Left lung (tissue), 4 donors: ENCODE measurements at regions not wholly inside any gene's neighbourhood (a gene's known extent, or its start where the extent isn't known, plus 50 kb on each side); places are given as distances from the start of the nearest gene placed in this dataset.

Experiments used
- ATAC-seq: fragments of 200-7000 bp; cut with Tn5 transposase; one replicate; pipeline ENCODE4 v1.9.1; 2020; ENCODE audit warnings: moderate library complexity
- DNase-seq, 4 donors: peaks; one replicate each; pipeline ENCODE4 v3.0.0-alpha.2; 2013 to 2020
- H3K27ac ChIP-seq, 2 donors: fragments of 200-600 bp; sonication (generic) in 1 of 2; one replicate each; pipeline versions ENCODE4 v1.5.0 to v1.8.0; 2020 to 2021
- H3K27me3 ChIP-seq, 2 donors: fragments of 200-600 bp; sonication (generic) in 1 of 2; one replicate each; pipeline versions ENCODE4 v1.5.0 to v1.8.0; 2020 to 2021
- H3K36me3 ChIP-seq, 2 donors: fragments of 200-600 bp; sonication (generic) in 1 of 2; one replicate each; pipeline versions ENCODE4 v1.5.0 to v1.8.0; 2020 to 2021
- H3K4me1 ChIP-seq, 2 donors: fragments of 200-600 bp; one replicate each; pipeline ENCODE4 v1.8.0; 2021
- H3K4me3 ChIP-seq, 2 donors: fragments of 200-600 bp; sonication (generic) in 1 of 2; one replicate each; pipeline versions ENCODE4 v1.5.0 to v1.8.0; 2020 to 2021; ENCODE audit warnings: mild to moderate bottlenecking in 1 of 2
- H3K9me3 ChIP-seq, 2 donors: fragments of 200-600 bp; sonication (generic) in 1 of 2; one replicate each; pipeline versions ENCODE4 v1.5.0 to v1.8.0; 2020 to 2021
- intact Hi-C, 2 donors: fragments of 100-400 bp; cut with DNase I; formaldehyde crosslinking; loops; one replicate each; pipeline versions ENCODE4 v1.11.2 to v1.14.2; 2022
- TF ChIP-seq, protein P1 (sequence below), 2 donors: fragments of 200-600 bp; sonication (generic) in 1 of 2; IDR thresholded peaks; one replicate each; pipeline versions ENCODE4 v1.5.0 to v1.8.0; 2021; ENCODE audit warnings: antibody characterized with exemption in 2 of 2
- donor health status: DM: no; HTN: yes; CAD: no.
- donor health status: DM: no; HTN: no; CAD: no.

DNA sequence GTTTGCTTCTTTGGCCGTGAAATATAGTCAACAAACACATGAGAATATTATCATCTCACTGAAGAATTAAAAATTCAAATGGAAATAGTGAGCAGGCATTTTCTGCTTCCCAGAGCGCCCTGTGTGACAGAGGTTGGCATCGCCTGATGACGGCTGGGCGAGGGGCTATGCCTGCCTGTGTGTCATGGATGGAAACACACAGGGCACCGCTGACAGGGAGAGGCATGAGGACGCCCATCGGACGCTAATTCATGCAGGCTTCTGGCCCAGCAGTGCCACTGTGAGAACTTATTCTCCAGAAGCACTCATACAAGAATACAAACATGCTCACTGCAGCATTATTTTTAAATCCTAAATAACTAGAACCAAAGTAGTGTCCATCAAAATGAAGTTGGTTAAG is 61.4 kb upstream of the OTOS start:
- Histone ChIP-seq H3K27me3 (peaks cover 0 to 52% of the 10 kb centered on the region in 2 donors), H3K4me1 (peaks cover 0 to 2% of the 10 kb centered on the region in 2 donors), H3K9me3 (peaks cover 0 to 3% of the 10 kb centered on the region in 2 donors), H3K27ac (no peak overlapping the region), H3K36me3 (no peaks in the 10 kb centered on the region), H3K4me3 (no peak overlapping the region)
- no peak for DNase-seq
- ATAC-seq, result no peak
- TF ChIP-seq, protein P1, sequence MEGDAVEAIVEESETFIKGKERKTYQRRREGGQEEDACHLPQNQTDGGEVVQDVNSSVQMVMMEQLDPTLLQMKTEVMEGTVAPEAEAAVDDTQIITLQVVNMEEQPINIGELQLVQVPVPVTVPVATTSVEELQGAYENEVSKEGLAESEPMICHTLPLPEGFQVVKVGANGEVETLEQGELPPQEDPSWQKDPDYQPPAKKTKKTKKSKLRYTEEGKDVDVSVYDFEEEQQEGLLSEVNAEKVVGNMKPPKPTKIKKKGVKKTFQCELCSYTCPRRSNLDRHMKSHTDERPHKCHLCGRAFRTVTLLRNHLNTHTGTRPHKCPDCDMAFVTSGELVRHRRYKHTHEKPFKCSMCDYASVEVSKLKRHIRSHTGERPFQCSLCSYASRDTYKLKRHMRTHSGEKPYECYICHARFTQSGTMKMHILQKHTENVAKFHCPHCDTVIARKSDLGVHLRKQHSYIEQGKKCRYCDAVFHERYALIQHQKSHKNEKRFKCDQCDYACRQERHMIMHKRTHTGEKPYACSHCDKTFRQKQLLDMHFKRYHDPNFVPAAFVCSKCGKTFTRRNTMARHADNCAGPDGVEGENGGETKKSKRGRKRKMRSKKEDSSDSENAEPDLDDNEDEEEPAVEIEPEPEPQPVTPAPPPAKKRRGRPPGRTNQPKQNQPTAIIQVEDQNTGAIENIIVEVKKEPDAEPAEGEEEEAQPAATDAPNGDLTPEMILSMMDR (IDR thresholded peaks at IDR 0.05), result no peak
- intact Hi-C loops, result no loop called here

DNA sequence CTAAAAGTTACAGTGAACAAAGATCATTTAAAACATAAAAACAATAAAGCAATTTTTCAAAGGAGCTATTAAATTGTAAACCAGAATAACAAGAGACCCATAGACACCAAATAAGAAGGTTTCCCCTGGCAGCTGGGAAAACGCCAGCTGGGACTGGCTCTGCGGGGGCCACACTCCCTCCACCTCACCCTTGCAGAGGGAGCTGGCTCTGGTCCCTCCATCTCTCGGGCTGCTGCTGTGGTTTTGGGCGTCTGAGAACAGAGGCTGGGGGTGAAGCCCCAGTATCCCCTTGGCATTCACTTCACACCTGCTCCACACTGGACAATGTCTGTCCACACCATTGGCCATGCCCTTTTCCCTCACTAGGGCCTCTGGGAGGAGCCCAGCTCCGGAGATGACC is 62.1 kb upstream of the OTOS start:
- Histone ChIP-seq H3K4me1 (peaks cover 0 to 2% of the 10 kb centered on the region in 2 donors), H3K4me3 (no peak overlapping the region), H3K36me3 (no peaks in the 10 kb centered on the region), H3K27ac (no peak overlapping the region), H3K9me3 (peaks cover 0 to 3% of the 10 kb centered on the region in 2 donors), H3K27me3 (peaks cover 0 to 52% of the 10 kb centered on the region in 2 donors)
- intact Hi-C loops, result no loop called here
- DNase-seq, result no peak
- ATAC-seq, result no peak
- TF ChIP-seq, protein P1 (IDR thresholded peaks at IDR 0.05), result no peak

DNA sequence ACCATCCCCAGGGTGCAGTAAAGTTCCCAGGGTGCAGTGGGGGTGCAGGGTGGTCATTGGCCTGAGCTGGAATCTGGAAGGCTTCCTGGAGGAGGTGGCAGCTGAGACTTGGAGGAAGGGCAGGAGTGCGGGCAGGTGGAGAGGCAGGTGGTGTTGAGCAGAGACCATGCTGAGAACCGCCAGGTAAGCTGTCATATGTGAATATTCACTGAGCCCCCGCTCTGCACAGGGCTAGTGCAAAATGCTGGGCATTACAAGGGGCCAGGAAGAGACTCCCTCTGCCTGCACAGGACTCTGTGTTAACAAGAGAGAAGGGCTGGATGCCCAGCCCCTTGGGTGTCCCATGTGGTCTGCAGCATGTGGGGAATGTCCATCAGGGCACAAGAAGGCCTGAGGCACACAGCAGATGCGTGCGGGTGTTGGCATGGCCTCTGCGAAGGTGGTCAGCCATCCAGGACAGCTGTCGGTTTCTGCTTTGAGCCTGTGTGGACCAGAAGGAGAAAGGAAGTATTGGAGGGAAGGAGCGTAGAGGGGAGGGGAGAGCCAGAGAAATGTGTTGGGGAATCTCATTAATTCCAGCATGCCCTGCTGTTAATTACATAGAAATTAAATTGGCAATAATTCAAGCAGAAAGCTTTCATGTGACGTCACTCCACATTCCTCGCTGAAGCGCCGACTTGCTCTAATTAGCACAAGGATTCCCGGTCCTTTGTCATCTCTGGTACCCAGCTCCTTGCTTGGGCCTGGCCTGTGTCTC is 62.8 kb upstream of the OTOS start:
- TF ChIP-seq, protein P1 (IDR thresholded peaks at IDR 0.05), result no peak
- intact Hi-C loops, result no loop called here
- Histone ChIP-seq H3K4me3 (no peak overlapping the region), H3K9me3 (peaks cover 0 to 3% of the 10 kb centered on the region in 2 donors), H3K4me1 (peaks cover 0 to 2% of the 10 kb centered on the region in 2 donors), H3K27ac (no peak overlapping the region), H3K27me3 (peaks cover 0 to 52% of the 10 kb centered on the region in 2 donors), H3K36me3 (no peaks in the 10 kb centered on the region)
- DNase-seq (peak in 1 of 4 donors; percentile 14), ATAC-seq (no peak)

DNA sequence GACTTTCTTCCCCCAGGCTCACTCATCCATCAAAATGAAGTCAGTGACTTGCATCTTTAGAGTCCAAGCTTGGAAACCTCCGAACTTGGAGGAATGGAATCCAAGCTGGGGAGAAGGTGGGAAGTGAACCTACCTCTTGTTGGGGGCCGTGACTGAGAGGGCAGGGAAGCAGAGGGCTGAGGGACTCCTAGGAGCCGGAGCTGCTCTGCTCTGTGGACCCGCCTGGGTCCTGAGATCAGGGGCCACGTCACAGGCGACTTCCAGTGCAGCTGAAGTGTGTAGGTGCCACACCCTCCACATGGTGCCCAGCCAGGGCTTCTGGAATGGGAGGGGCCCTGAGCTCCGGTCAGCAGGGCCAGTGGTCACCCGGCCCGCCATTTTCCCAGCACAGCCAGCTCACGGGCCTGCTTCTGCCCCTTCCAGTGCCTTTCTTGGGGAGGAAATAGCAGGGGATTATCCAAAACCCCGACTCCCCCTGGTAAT is 63.4 kb upstream of the OTOS start:
- TF ChIP-seq, protein P1 (IDR thresholded peaks at IDR 0.05), result no peak
- H3K4me1 ChIP-seq, result peaks cover 0 to 2% of the 10 kb centered on the region in 2 donors
- H3K27ac ChIP-seq, result no peak overlapping the region
- H3K4me3 ChIP-seq, result no peak overlapping the region
- no peaks in the 10 kb centered on the region for H3K36me3 ChIP-seq
- peaks cover 0 to 52% of the 10 kb centered on the region in 2 donors for H3K27me3 ChIP-seq
- ATAC-seq, result no peak
- intact Hi-C loops, result no loop called here
- no peak for DNase-seq
- peaks cover 0 to 3% of the 10 kb centered on the region in 2 donors for H3K9me3 ChIP-seq

DNA sequence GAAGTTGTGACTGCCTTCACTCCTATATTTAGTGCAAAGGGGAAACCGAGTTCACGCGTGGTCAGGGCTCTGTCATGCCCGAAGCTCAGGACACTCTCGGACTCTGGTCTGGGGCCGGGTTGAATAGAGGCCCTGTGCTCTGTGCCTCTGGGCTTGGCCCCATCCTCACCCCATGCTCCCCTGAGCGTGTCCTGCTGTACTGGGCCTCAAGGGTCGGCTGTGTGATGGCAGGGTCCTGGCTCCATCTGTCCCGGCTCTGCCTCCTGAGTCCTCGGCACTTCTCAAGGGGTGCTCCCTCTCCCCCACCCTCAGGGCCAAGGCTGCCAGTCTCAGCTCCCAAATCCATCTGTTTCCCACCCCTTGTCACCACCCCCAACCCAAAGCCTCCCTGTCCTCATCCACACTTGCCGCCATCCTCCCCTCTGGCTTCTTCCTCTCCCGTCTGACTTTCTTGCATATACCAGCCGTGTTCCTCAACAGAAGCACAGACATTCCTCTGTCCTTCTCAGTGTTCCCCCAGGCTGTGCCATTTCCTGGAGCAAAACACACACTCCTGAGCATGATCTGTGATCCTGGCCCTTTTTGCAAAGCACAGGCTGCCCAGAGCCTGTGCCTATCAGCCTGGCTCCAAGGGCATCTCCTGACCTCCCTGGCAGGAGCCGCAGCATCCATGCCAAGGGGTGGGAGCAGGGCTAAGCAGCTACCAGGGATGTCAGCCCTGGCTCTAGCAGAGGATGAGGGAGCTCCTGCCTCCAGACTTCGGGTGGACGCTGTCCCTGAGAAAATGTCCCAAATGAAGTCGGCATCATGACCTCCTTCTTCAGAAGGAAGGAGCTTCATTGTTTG is 64.2 kb upstream of the OTOS start:
- ATAC-seq (no peak), DNase-seq (no peak)
- Histone ChIP-seq H3K36me3 (no peaks in the 10 kb centered on the region), H3K27ac (no peak overlapping the region), H3K4me3 (no peak overlapping the region), H3K9me3 (peaks cover 0 to 3% of the 10 kb centered on the region in 2 donors), H3K27me3 (peaks cover 0 to 47% of the 10 kb centered on the region in 2 donors), H3K4me1 (peaks cover 0 to 2% of the 10 kb centered on the region in 2 donors)
- intact Hi-C loops, result no loop called here
- TF ChIP-seq, protein P1 (IDR thresholded peaks at IDR 0.05), result no peak
